ENCODE measurements at regions not wholly inside any gene's neighbourhood (a gene's known extent, or its start where the extent isn't known, plus 50 kb on each side); places are given as distances from the start of the nearest gene placed in this dataset.

GRCh38 chr17:419073-419735 lies 66.6 kb upstream of the RPH3AL start:
- no peak for TF ChIP-seq CTCF (IDR thresholded peaks at IDR 0.05; ENCODE audit: low read depth, low read length)
- DNase-seq (ENCODE audit: extremely low read depth, low read depth) = no peak

- TF ChIP-seq CTCF (IDR thresholded peaks at IDR 0.05; ENCODE audit: low read depth, low read length) = no peak
- no peak for DNase-seq (ENCODE audit: extremely low read depth, low read depth)
Observed at GRCh38 chr17:418421-418751, 65.8 kb upstream of the RPH3AL start.

GRCh38 chr17:417691-418420 lies 65.2 kb upstream of the RPH3AL start:
- no peak for DNase-seq (ENCODE audit: extremely low read depth, low read depth)
- no peak for TF ChIP-seq CTCF (IDR thresholded peaks at IDR 0.05; ENCODE audit: low read depth, low read length)

- DNase-seq (ENCODE audit: extremely low read depth, low read depth) = no peak
- no peak for TF ChIP-seq CTCF (IDR thresholded peaks at IDR 0.05; ENCODE audit: low read depth, low read length)
Observed at GRCh38 chr17:416293-417206, 63.9 kb upstream of the RPH3AL start.

GRCh38 chr17:413706-414380 lies 61.2 kb upstream of the RPH3AL start:
- TF ChIP-seq CTCF (IDR thresholded peaks at IDR 0.05; ENCODE audit: low read depth, low read length) = no peak

GRCh38 chr17:413016-413350 lies 60.4 kb upstream of the RPH3AL start:
- no peak for DNase-seq (ENCODE audit: extremely low read depth, low read depth)
- no peak for TF ChIP-seq CTCF (IDR thresholded peaks at IDR 0.05; ENCODE audit: low read depth, low read length)

More at GRCh38 chr17:413706-414380, 61.2 kb upstream of the RPH3AL start:
- DNase-seq (ENCODE audit: extremely low read depth, low read depth) = no peak
